ENCODE measurements at regions not wholly inside any gene's neighbourhood (a gene's known extent, or its start where the extent isn't known, plus 50 kb on each side); places are given as distances from the start of the nearest gene placed in this dataset.
"Not testable (repeated sequence)": the region's sequence is repeated elsewhere in the genome, so short reads cannot be mapped to it uniquely, and the experiment has no call there.

GRCh38 chr3:95718168-95718567 lies 1096.2 kb upstream of the EPHA6 start:
- H3K9ac ChIP-seq (ENCODE audit: insufficient read length, low read depth): no peak overlapping the region
- H3K27me3 ChIP-seq (ENCODE audit: insufficient read depth, insufficient read length): no peaks in the 10 kb centered on the region
- no peaks in the 10 kb centered on the region for H3K9me3 ChIP-seq (ENCODE audit: insufficient read depth, low read length)
- no peaks in the 10 kb centered on the region for H3K4me1 ChIP-seq (ENCODE audit: insufficient read depth, insufficient read length)
- no peak for DNase-seq (ENCODE audit: low read depth, low spot score)
- TF ChIP-seq ZNF274 (IDR thresholded peaks at IDR 0.05; ENCODE audit: low read depth, low read length) (no peak), SUZ12 (IDR thresholded peaks at IDR 0.05; ENCODE audit: extremely low read depth, insufficient read depth, insufficient read length) (no peak), YY1 (IDR thresholded peaks at IDR 0.05; ENCODE audit: insufficient read depth, insufficient read length) (no peak)
- H3K36me3 ChIP-seq (ENCODE audit: insufficient read depth, insufficient read length, low read length): no peaks in the 10 kb centered on the region
- no peak overlapping the region for H3K4me3 ChIP-seq (ENCODE audit: insufficient read length, low read depth)

DNA sequence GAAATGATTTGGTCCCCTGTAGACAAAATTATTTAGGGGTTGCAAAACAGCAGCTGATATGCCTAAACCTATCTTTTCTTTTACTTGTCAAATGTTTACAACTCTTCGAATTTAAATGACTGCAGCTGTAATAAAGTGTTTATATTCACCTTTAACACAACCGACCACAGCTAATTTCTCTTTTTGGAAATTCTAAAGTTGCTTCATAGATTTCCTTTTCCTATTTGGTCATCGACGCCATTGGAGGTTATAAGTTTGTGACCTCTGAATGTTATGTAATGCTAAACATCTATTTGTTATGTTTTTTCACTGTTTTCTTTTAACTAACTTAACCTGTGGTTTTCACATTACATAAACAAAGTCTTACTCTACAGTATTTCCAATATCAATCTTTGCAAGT lies 1094.9 kb upstream of the EPHA6 start:
- H3K9me3 ChIP-seq (ENCODE audit: insufficient read depth, low read length): no peaks in the 10 kb centered on the region
- H3K36me3 ChIP-seq (ENCODE audit: insufficient read depth, insufficient read length, low read length): no peaks in the 10 kb centered on the region
- TF ChIP-seq YY1 (IDR thresholded peaks at IDR 0.05; ENCODE audit: insufficient read depth, insufficient read length): no peak
- H3K4me3 ChIP-seq (ENCODE audit: insufficient read length, low read depth): no peak overlapping the region
- DNase-seq (ENCODE audit: low read depth, low spot score): no peak
- no peak overlapping the region for H3K9ac ChIP-seq (ENCODE audit: insufficient read length, low read depth)
- no peaks in the 10 kb centered on the region for H3K4me1 ChIP-seq (ENCODE audit: insufficient read depth, insufficient read length)
- H3K27me3 ChIP-seq (ENCODE audit: insufficient read depth, insufficient read length): no peaks in the 10 kb centered on the region

DNA sequence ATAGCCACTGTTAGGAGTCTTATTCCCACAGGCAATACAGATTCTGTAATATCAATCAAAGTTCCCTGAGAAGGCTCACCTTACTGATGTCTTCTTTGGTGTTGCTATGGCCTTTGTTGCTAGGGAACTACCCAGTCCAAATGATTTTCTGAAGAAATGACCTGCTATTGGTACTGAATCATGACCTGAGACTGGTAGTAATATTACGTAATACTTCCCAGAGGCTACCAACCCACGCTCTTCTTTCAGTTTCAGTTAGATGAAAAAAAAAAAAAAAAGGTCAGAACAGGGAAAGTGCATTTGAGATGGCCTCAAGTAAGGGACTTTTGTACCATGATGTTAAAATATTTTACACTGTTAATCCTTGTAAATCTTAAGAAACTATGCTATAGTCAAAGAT lies 1092.5 kb upstream of the EPHA6 start:
- no peaks in the 10 kb centered on the region for H3K27me3 ChIP-seq (ENCODE audit: insufficient read depth, insufficient read length)
- no peak for DNase-seq (ENCODE audit: low read depth, low spot score)
- TF ChIP-seq ZNF274 (IDR thresholded peaks at IDR 0.05; ENCODE audit: low read depth, low read length): no peak
- TF ChIP-seq SUZ12 (IDR thresholded peaks at IDR 0.05; ENCODE audit: extremely low read depth, insufficient read depth, insufficient read length): no peak
- no peak overlapping the region for H3K9ac ChIP-seq (ENCODE audit: insufficient read length, low read depth)
- no peaks in the 10 kb centered on the region for H3K9me3 ChIP-seq (ENCODE audit: insufficient read depth, low read length)
- no peaks in the 10 kb centered on the region for H3K4me1 ChIP-seq (ENCODE audit: insufficient read depth, insufficient read length)
- no peaks in the 10 kb centered on the region for H3K36me3 ChIP-seq (ENCODE audit: insufficient read depth, insufficient read length, low read length)
- no peak overlapping the region for H3K4me3 ChIP-seq (ENCODE audit: insufficient read length, low read depth)

GRCh38 chr3:95725770-95726169 lies 1088.6 kb upstream of the EPHA6 start:
- no peaks in the 10 kb centered on the region for H3K27me3 ChIP-seq (ENCODE audit: insufficient read depth, insufficient read length)
- H3K9me3 ChIP-seq (ENCODE audit: insufficient read depth, low read length): no peaks in the 10 kb centered on the region
- H3K9ac ChIP-seq (ENCODE audit: insufficient read length, low read depth): no peak overlapping the region
- TF ChIP-seq ZNF274 (IDR thresholded peaks at IDR 0.05; ENCODE audit: low read depth, low read length): no peak
- TF ChIP-seq SUZ12 (IDR thresholded peaks at IDR 0.05; ENCODE audit: extremely low read depth, insufficient read depth, insufficient read length): no peak
- TF ChIP-seq YY1 (IDR thresholded peaks at IDR 0.05; ENCODE audit: insufficient read depth, insufficient read length): no peak
- H3K36me3 ChIP-seq (ENCODE audit: insufficient read depth, insufficient read length, low read length): no peaks in the 10 kb centered on the region
- no peak overlapping the region for H3K4me3 ChIP-seq (ENCODE audit: insufficient read length, low read depth)
- no peak for DNase-seq (ENCODE audit: low read depth, low spot score)
- H3K4me1 ChIP-seq (ENCODE audit: insufficient read depth, insufficient read length): no peaks in the 10 kb centered on the region

DNA sequence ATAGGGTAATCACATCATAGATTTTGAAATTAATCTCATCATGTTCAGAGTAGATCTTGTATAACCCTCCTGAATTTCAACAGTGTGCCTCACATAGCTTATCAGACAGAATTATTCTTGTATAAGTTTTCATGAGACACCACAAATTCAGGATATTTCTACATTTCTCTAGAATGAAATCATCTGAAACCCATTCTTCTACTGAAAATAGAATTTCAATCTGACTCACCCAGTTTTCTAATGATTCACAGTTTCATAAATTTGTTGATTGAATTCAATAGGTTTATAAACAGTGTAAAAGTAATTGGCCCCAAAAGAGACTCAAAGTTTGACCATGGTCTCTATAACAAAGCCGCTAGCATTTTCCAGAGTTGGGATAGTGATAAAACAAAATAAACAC lies 1082.6 kb upstream of the EPHA6 start:
- no peak for DNase-seq (ENCODE audit: low read depth, low spot score)
- H3K4me1 ChIP-seq (ENCODE audit: insufficient read depth, insufficient read length): no peaks in the 10 kb centered on the region
- no peak overlapping the region for H3K9ac ChIP-seq (ENCODE audit: insufficient read length, low read depth)
- H3K4me3 ChIP-seq (ENCODE audit: insufficient read length, low read depth): no peak overlapping the region
- no peaks in the 10 kb centered on the region for H3K9me3 ChIP-seq (ENCODE audit: insufficient read depth, low read length)
- TF ChIP-seq YY1 (IDR thresholded peaks at IDR 0.05; ENCODE audit: insufficient read depth, insufficient read length) (no peak), SUZ12 (IDR thresholded peaks at IDR 0.05; ENCODE audit: extremely low read depth, insufficient read depth, insufficient read length) (no peak)
- no peaks in the 10 kb centered on the region for H3K36me3 ChIP-seq (ENCODE audit: insufficient read depth, insufficient read length, low read length)
- H3K27me3 ChIP-seq (ENCODE audit: insufficient read depth, insufficient read length): no peaks in the 10 kb centered on the region

DNA sequence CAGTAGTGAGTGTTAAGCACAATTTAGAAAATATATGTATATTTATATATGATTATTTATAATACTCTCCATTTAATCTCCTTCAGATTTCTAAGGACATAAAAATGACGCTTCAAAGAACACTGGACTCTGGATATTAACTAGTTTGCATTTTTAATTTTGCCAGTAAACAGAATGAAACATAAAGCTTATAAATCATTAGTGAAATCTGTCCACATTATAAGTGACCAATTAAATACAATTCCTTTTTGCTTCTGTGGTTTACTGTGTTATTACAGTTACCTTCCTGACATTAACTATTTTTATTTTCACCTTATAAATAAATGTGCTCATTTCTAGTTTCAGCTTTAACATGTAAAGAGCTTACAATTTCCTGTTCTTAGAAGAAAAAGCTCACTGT lies 1081.1 kb upstream of the EPHA6 start:
- Histone ChIP-seq H3K27me3 (ENCODE audit: insufficient read depth, insufficient read length) (no peaks in the 10 kb centered on the region), H3K4me3 (ENCODE audit: insufficient read length, low read depth) (no peak overlapping the region), H3K4me1 (ENCODE audit: insufficient read depth, insufficient read length) (no peaks in the 10 kb centered on the region), H3K9ac (ENCODE audit: insufficient read length, low read depth) (no peak overlapping the region), H3K36me3 (ENCODE audit: insufficient read depth, insufficient read length, low read length) (no peaks in the 10 kb centered on the region), H3K9me3 (ENCODE audit: insufficient read depth, low read length) (no peaks in the 10 kb centered on the region)
- no peak for DNase-seq (ENCODE audit: low read depth, low spot score)
- TF ChIP-seq YY1 (IDR thresholded peaks at IDR 0.05; ENCODE audit: insufficient read depth, insufficient read length) (no peak), ZNF274 (IDR thresholded peaks at IDR 0.05; ENCODE audit: low read depth, low read length) (no peak), SUZ12 (IDR thresholded peaks at IDR 0.05; ENCODE audit: extremely low read depth, insufficient read depth, insufficient read length) (no peak)

DNA sequence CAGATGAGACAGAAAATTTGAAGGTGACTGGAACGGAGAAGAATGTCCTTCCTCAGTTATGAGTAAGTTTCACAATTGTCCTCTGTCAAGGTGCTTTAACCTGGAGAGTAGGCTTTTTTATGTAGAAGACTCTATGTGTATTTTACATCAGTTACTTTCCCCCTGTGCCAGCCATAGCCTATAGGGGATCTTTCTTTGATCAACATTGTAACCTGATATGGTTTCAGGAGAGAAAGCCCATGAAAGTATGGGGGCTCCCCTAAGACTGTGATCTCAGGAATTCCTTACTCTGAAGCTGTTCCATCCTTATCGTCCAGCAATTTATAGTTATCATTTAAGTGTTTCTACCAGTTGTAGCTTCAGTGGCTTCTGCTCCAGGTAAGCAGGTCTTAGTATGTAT lies 1076.3 kb upstream of the EPHA6 start:
- DNase-seq (ENCODE audit: low read depth, low spot score): no peak
- no peak overlapping the region for H3K9ac ChIP-seq (ENCODE audit: insufficient read length, low read depth)
- TF ChIP-seq SUZ12 (IDR thresholded peaks at IDR 0.05; ENCODE audit: extremely low read depth, insufficient read depth, insufficient read length): no peak
- no peak for TF ChIP-seq YY1 (IDR thresholded peaks at IDR 0.05; ENCODE audit: insufficient read depth, insufficient read length)
- H3K9me3 ChIP-seq (ENCODE audit: insufficient read depth, low read length): peaks cover 15% of the 10 kb centered on the region; the same call in 1 of the 2 replicates
- H3K36me3 ChIP-seq (ENCODE audit: insufficient read depth, insufficient read length, low read length): no peaks in the 10 kb centered on the region
- no peaks in the 10 kb centered on the region for H3K4me1 ChIP-seq (ENCODE audit: insufficient read depth, insufficient read length)
- no peaks in the 10 kb centered on the region for H3K27me3 ChIP-seq (ENCODE audit: insufficient read depth, insufficient read length)
- no peak overlapping the region for H3K4me3 ChIP-seq (ENCODE audit: insufficient read length, low read depth)

- not testable (repeated sequence) for H3K4me3 ChIP-seq (ENCODE audit: insufficient read length, low read depth); H3K36me3 ChIP-seq (ENCODE audit: insufficient read depth, insufficient read length, low read length); H3K27me3 ChIP-seq (ENCODE audit: insufficient read depth, insufficient read length); H3K9ac ChIP-seq (ENCODE audit: insufficient read length, low read depth); DNase-seq (ENCODE audit: low read depth, low spot score); H3K4me1 ChIP-seq (ENCODE audit: insufficient read depth, insufficient read length)
- peaks cover 20% of the 10 kb centered on the region; the same call in 1 of the 2 replicates for H3K9me3 ChIP-seq (ENCODE audit: insufficient read depth, low read length)
These were observed 1069.5 kb upstream of the EPHA6 start for GRCh38 chr3:95744896-95745295.
